HEK293T (cell line): ENCODE measurements at regions not wholly inside any gene's neighbourhood (a gene's known extent, or its start where the extent isn't known, plus 50 kb on each side); places are given as distances from the start of the nearest gene placed in this dataset.

Experiments
- ARNT ChIP-seq: fragments of 450-650 bp; IDR thresholded peaks from 2 replicates; pipeline ENCODE4 v1.6.1; 2017; ENCODE audit warnings: mild to moderate bottlenecking
- BHLHE40 ChIP-seq: fragments of 450-650 bp; IDR thresholded peaks from 2 replicates; pipeline ENCODE4 v1.6.1; 2016; ENCODE audit warnings: mild to moderate bottlenecking, moderate library complexity, borderline replicate concordance
- CTBP1 ChIP-seq: fragments of 450-650 bp; IDR thresholded peaks from 2 replicates; pipeline ENCODE4 v1.6.1; 2016; ENCODE audit warnings: borderline replicate concordance
- ELF4 ChIP-seq: fragments of 450-650 bp; IDR thresholded peaks from 2 replicates; pipeline ENCODE4 v1.6.1; 2017; ENCODE audit warnings: antibody characterized with exemption
- FOXA1 ChIP-seq: fragments of 450-650 bp; IDR thresholded peaks from 2 replicates; pipeline ENCODE4 v1.6.1; 2016; ENCODE audit warnings: mild to moderate bottlenecking
- FOXK2 ChIP-seq: fragments of 450-650 bp; IDR thresholded peaks from 2 replicates; pipeline ENCODE4 v1.6.1; 2016; ENCODE audit warnings: mild to moderate bottlenecking
- FOXM1 ChIP-seq: fragments of 450-650 bp; IDR thresholded peaks from 2 replicates; pipeline ENCODE4 v1.6.1; 2017; ENCODE audit warnings: mild to moderate bottlenecking, borderline replicate concordance
- HDGF ChIP-seq: fragments of 450-650 bp; IDR thresholded peaks from 2 replicates; pipeline ENCODE4 v1.6.1; 2017; ENCODE audit warnings: antibody characterized with exemption, borderline replicate concordance
- L3MBTL2 ChIP-seq: fragments of 450-650 bp; conservative IDR thresholded peaks from 2 replicates; pipeline ENCODE4 v1.6.1; 2016; ENCODE audit warnings: mild to moderate bottlenecking
- LEF1 ChIP-seq: fragments of 450-650 bp; IDR thresholded peaks from 2 replicates; pipeline ENCODE4 v1.6.1; 2017; ENCODE audit warnings: mild to moderate bottlenecking, borderline replicate concordance
- NFRKB ChIP-seq: fragments of 450-650 bp; IDR thresholded peaks from 2 replicates; pipeline ENCODE4 v1.6.1; 2016; ENCODE audit warnings: mild to moderate bottlenecking, moderate library complexity
- SP1 ChIP-seq: fragments of 450-650 bp; IDR thresholded peaks from 2 replicates; pipeline ENCODE4 v1.6.1; 2017
- SUZ12 ChIP-seq: fragments of 450-650 bp; IDR thresholded peaks from 2 replicates; pipeline ENCODE4 v1.6.1; 2016; ENCODE audit warnings: mild to moderate bottlenecking
- ZNF384 ChIP-seq: fragments of 450-650 bp; IDR thresholded peaks from 2 replicates; pipeline ENCODE4 v1.6.1; 2016

DNA sequence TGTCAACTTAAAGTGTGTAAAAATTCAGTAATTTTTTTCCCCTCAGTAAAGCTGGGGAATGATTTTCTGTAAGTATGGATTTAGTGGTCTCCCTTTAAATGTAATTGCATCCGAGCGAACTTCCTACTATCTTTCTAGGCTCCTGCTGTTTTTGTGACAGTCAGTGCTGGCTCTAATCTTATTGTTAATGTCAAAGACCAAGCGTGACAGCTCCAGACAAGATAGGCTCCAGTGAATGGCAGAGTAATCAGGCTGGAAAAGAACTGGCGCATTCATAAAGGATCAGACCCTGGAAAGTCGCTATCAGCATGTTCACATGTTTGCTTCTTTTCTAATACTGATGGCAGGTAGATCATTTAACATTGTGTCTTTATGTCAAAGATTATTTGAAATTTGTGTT, 908.0 kb upstream of the ATXN8OS start:
- TF ChIP-seq ARNT (no peak), FOXM1 (no peak), FOXK2 (no peak), SUZ12 (no peak), ELF4 (no peak), ZNF384 (no peak), FOXA1 (no peak), SP1 (no peak), HDGF (no peak), BHLHE40 (no peak), L3MBTL2 (no peak), LEF1 (no peak), NFRKB (no peak), CTBP1 (no peak)
